ENCODE measurements at regions not wholly inside any gene's neighbourhood (a gene's known extent, or its start where the extent isn't known, plus 50 kb on each side); places are given as distances from the start of the nearest gene placed in this dataset.

- DNase-seq (ENCODE audit: extremely low spot score) = no peak
- TF ChIP-seq POLR2AphosphoS5 (IDR thresholded peaks at IDR 0.05) (no peak), POLR2A (IDR thresholded peaks at IDR 0.05; ENCODE audit: low read depth) (no peak), EP300 (IDR thresholded peaks at IDR 0.05) (no peak)
- H3K27me3 ChIP-seq = peaks cover 0 to 39% (median 0%) of the 10 kb centered on the region in 4 donors
- intact Hi-C loops (cut with DNase I) = no loop called here
- WGBS = 58% methylated on average over 1 of the region's 1 CpG
- no peak overlapping the region for H3K27ac ChIP-seq (replicated peaks in 1 of 4)
- H3K9me3 ChIP-seq = peaks cover 0 to 33% (median 22%) of the 10 kb centered on the region in 4 donors
- no peaks in the 10 kb centered on the region for H3K4me1 ChIP-seq
- no peaks in the 10 kb centered on the region for H3K36me3 ChIP-seq
- no peak overlapping the region for H3K4me3 ChIP-seq
These were observed 50.3 kb upstream of the CBFA2T3 start for GRCh38 chr16:89027281-89027680.

GRCh38 chr16:89031715-89032659 is 55.0 kb upstream of the CBFA2T3 start:
- Histone ChIP-seq H3K27me3 (peaks cover 0 to 45% (median 2%) of the 10 kb centered on the region in 4 donors), H3K9me3 (peaks cover 0 to 10% (median 5%) of the 10 kb centered on the region in 4 donors), H3K4me1 (no peaks in the 10 kb centered on the region), H3K27ac (replicated peaks in 1 of 4) (no peak overlapping the region), H3K4me3 (no peak overlapping the region), H3K36me3 (no peaks in the 10 kb centered on the region)
- 75% methylated on average over 24 of the region's 24 CpGs for WGBS
- intact Hi-C loops (cut with DNase I) = no loop called here
- no peak for TF ChIP-seq POLR2A (IDR thresholded peaks at IDR 0.05; ENCODE audit: low read depth)
- no peak for TF ChIP-seq CTCF (IDR thresholded peaks at IDR 0.05)
- TF ChIP-seq EP300 (IDR thresholded peaks at IDR 0.05) = no peak
- TF ChIP-seq POLR2AphosphoS5 (IDR thresholded peaks at IDR 0.05) = no peak
- DNase-seq (ENCODE audit: extremely low spot score) = no peak

- Histone ChIP-seq H3K4me1 (no peaks in the 10 kb centered on the region), H3K9me3 (peaks cover 0 to 10% (median 4%) of the 10 kb centered on the region in 4 donors), H3K4me3 (no peak overlapping the region), H3K27ac (replicated peaks in 1 of 4) (no peak overlapping the region), H3K36me3 (no peaks in the 10 kb centered on the region), H3K27me3 (peaks cover 0 to 54% (median 5%) of the 10 kb centered on the region in 4 donors)
- intact Hi-C loops (cut with DNase I) = no loop called here
- WGBS = 76% methylated on average over 10 of the region's 10 CpGs
- no peak for DNase-seq (ENCODE audit: extremely low spot score)
- no peak for TF ChIP-seq EP300 (IDR thresholded peaks at IDR 0.05)
- TF ChIP-seq POLR2A (IDR thresholded peaks at IDR 0.05; ENCODE audit: low read depth) = no peak
- TF ChIP-seq POLR2AphosphoS5 (IDR thresholded peaks at IDR 0.05) = no peak
- no peak for TF ChIP-seq CTCF (IDR thresholded peaks at IDR 0.05)
These were observed 56.3 kb upstream of the CBFA2T3 start for GRCh38 chr16:89033304-89033703.

- DNase-seq (ENCODE audit: extremely low spot score) = no peak
- Histone ChIP-seq H3K4me1 (no peaks in the 10 kb centered on the region), H3K4me3 (no peak overlapping the region), H3K27ac (replicated peaks in 1 of 4) (no peak overlapping the region), H3K27me3 (peaks cover 0 to 59% (median 8%) of the 10 kb centered on the region in 4 donors), H3K36me3 (no peaks in the 10 kb centered on the region), H3K9me3 (peaks cover 0 to 10% (median 4%) of the 10 kb centered on the region in 4 donors)
- no peak for TF ChIP-seq EP300 (IDR thresholded peaks at IDR 0.05)
- TF ChIP-seq POLR2AphosphoS5 (IDR thresholded peaks at IDR 0.05) = no peak
- no peak for TF ChIP-seq CTCF (IDR thresholded peaks at IDR 0.05)
- TF ChIP-seq POLR2A (IDR thresholded peaks at IDR 0.05; ENCODE audit: low read depth) = no peak
- intact Hi-C loops (cut with DNase I) = no loop called here
- WGBS = 91% methylated on average over 28 of the region's 31 CpGs
These were observed 57.0 kb upstream of the CBFA2T3 start for GRCh38 chr16:89033796-89034572.

GRCh38 chr16:89034573-89034961 is 57.6 kb upstream of the CBFA2T3 start:
- 52% methylated on average over 10 of the region's 10 CpGs for WGBS
- intact Hi-C loops (cut with DNase I) = no loop called here
- Histone ChIP-seq H3K27me3 (peaks cover 0 to 65% (median 11%) of the 10 kb centered on the region in 4 donors), H3K9me3 (peaks cover 0 to 10% (median 4%) of the 10 kb centered on the region in 4 donors), H3K4me1 (no peaks in the 10 kb centered on the region), H3K27ac (replicated peaks in 1 of 4) (no peak overlapping the region), H3K36me3 (no peaks in the 10 kb centered on the region), H3K4me3 (no peak overlapping the region)
- no peak for TF ChIP-seq POLR2AphosphoS5 (IDR thresholded peaks at IDR 0.05)
- TF ChIP-seq POLR2A (IDR thresholded peaks at IDR 0.05; ENCODE audit: low read depth) = no peak
- TF ChIP-seq CTCF (IDR thresholded peaks at IDR 0.05) = no peak
- no peak for TF ChIP-seq EP300 (IDR thresholded peaks at IDR 0.05)
- no peak for DNase-seq (ENCODE audit: extremely low spot score)
